ENCODE measurements at regions not wholly inside any gene's neighbourhood (a gene's known extent, or its start where the extent isn't known, plus 50 kb on each side); places are given as distances from the start of the nearest gene placed in this dataset.

- H3K4me2 ChIP-seq (ENCODE audit: insufficient read depth, low read length) = no peak overlapping the region
Observed at GRCh38 chr5:62083661-62084060, 222.3 kb upstream of the KIF2A start.

GRCh38 chr5:62084391-62084790 lies 221.6 kb upstream of the KIF2A start:
- Histone ChIP-seq H3K4me2 (ENCODE audit: insufficient read depth, low read length) (no peak overlapping the region), H3K9ac (ENCODE audit: low read depth, low read length) (no peak overlapping the region), H3K27ac (ENCODE audit: low read length) (no peak overlapping the region), H3K4me1 (ENCODE audit: insufficient read depth, low read length) (no peaks in the 10 kb centered on the region), H3K36me3 (ENCODE audit: insufficient read depth, low read length) (no peaks in the 10 kb centered on the region), H3K79me2 (ENCODE audit: insufficient read depth, low read length) (no peaks in the 10 kb centered on the region), H4K20me1 (ENCODE audit: insufficient read depth, low read length) (no peaks in the 10 kb centered on the region), H2AFZ (ENCODE audit: low read depth, low read length) (no peak overlapping the region), H3K9me3 (ENCODE audit: insufficient read depth, low read length, severe bottlenecking) (no peaks in the 10 kb centered on the region), H3K4me3 (ENCODE audit: low read depth in 1 of 2, low read length in 2 of 2) (no peak overlapping the region), H3K27me3 (ENCODE audit: insufficient read depth, low read length, poor library complexity) (peaks cover 9% of the 10 kb centered on the region)
- TF ChIP-seq CTCF (IDR thresholded peaks at IDR 0.05; ENCODE audit: borderline replicate concordance, extremely low read depth, low read length, poor library complexity, severe bottlenecking) = no peak
- TF ChIP-seq EZH2 (IDR thresholded peaks at IDR 0.05; ENCODE audit: borderline replicate concordance, low read depth, low read length, severe bottlenecking) = no peak
- ATAC-seq (ENCODE audit: insufficient read depth, low read depth) (no peak), DNase-seq (no peak)

More at GRCh38 chr5:62083661-62084060, 222.3 kb upstream of the KIF2A start:
- Histone ChIP-seq H3K27ac (ENCODE audit: low read length) (no peak overlapping the region), H3K36me3 (ENCODE audit: insufficient read depth, low read length) (no peaks in the 10 kb centered on the region), H3K27me3 (ENCODE audit: insufficient read depth, low read length, poor library complexity) (peaks cover 11% of the 10 kb centered on the region), H3K4me1 (ENCODE audit: insufficient read depth, low read length) (peaks cover under 1% of the 10 kb centered on the region), H3K9ac (ENCODE audit: low read depth, low read length) (no peak overlapping the region), H2AFZ (ENCODE audit: low read depth, low read length) (no peak overlapping the region), H3K9me3 (ENCODE audit: insufficient read depth, low read length, severe bottlenecking) (no peaks in the 10 kb centered on the region), H3K79me2 (ENCODE audit: insufficient read depth, low read length) (no peaks in the 10 kb centered on the region), H4K20me1 (ENCODE audit: insufficient read depth, low read length) (no peaks in the 10 kb centered on the region), H3K4me3 (ENCODE audit: low read depth in 1 of 2, low read length in 2 of 2) (no peak overlapping the region)
- DNase-seq (no peak), ATAC-seq (ENCODE audit: insufficient read depth, low read depth) (no peak)
- no peak for TF ChIP-seq CTCF (IDR thresholded peaks at IDR 0.05; ENCODE audit: borderline replicate concordance, extremely low read depth, low read length, poor library complexity, severe bottlenecking)
- TF ChIP-seq EZH2 (IDR thresholded peaks at IDR 0.05; ENCODE audit: borderline replicate concordance, low read depth, low read length, severe bottlenecking) = no peak

GRCh38 chr5:62090953-62091352 lies 215.1 kb upstream of the KIF2A start:
- H3K4me1 ChIP-seq (ENCODE audit: insufficient read depth, low read length) = no peaks in the 10 kb centered on the region
- no peak for TF ChIP-seq EZH2 (IDR thresholded peaks at IDR 0.05; ENCODE audit: borderline replicate concordance, low read depth, low read length, severe bottlenecking)
- no peak for TF ChIP-seq CTCF (IDR thresholded peaks at IDR 0.05; ENCODE audit: borderline replicate concordance, extremely low read depth, low read length, poor library complexity, severe bottlenecking)
- ATAC-seq (ENCODE audit: insufficient read depth, low read depth) = no peak

GRCh38 chr5:62093411-62093810 lies 212.6 kb upstream of the KIF2A start:
- H3K36me3 ChIP-seq (ENCODE audit: insufficient read depth, low read length) = no peaks in the 10 kb centered on the region
- DNase-seq = no peak
- TF ChIP-seq CTCF (IDR thresholded peaks at IDR 0.05; ENCODE audit: borderline replicate concordance, extremely low read depth, low read length, poor library complexity, severe bottlenecking) = no peak
- no peak for TF ChIP-seq EZH2 (IDR thresholded peaks at IDR 0.05; ENCODE audit: borderline replicate concordance, low read depth, low read length, severe bottlenecking)
- H2AFZ ChIP-seq (ENCODE audit: low read depth, low read length) = no peak overlapping the region
- H3K4me1 ChIP-seq (ENCODE audit: insufficient read depth, low read length) = no peaks in the 10 kb centered on the region
- 0 out of 2 replicates have a peak overlapping the region, but pooled peaks have one; percentile 7 for H3K4me2 ChIP-seq (ENCODE audit: insufficient read depth, low read length)
- no peak overlapping the region for H3K9ac ChIP-seq (ENCODE audit: low read depth, low read length)
- peaks cover 3% of the 10 kb centered on the region for H3K27me3 ChIP-seq (ENCODE audit: insufficient read depth, low read length, poor library complexity)
- H3K9me3 ChIP-seq (ENCODE audit: insufficient read depth, low read length, severe bottlenecking) = no peaks in the 10 kb centered on the region
- no peaks in the 10 kb centered on the region for H4K20me1 ChIP-seq (ENCODE audit: insufficient read depth, low read length)
- no peak overlapping the region for H3K4me3 ChIP-seq (ENCODE audit: low read depth in 1 of 2, low read length in 2 of 2)
- H3K27ac ChIP-seq (ENCODE audit: low read length) = no peak overlapping the region
- no peak for ATAC-seq (ENCODE audit: insufficient read depth, low read depth)
- no peaks in the 10 kb centered on the region for H3K79me2 ChIP-seq (ENCODE audit: insufficient read depth, low read length)

More at GRCh38 chr5:62090953-62091352, 215.1 kb upstream of the KIF2A start:
- Histone ChIP-seq H4K20me1 (ENCODE audit: insufficient read depth, low read length) (no peaks in the 10 kb centered on the region), H3K9ac (ENCODE audit: low read depth, low read length) (no peak overlapping the region), H3K79me2 (ENCODE audit: insufficient read depth, low read length) (no peaks in the 10 kb centered on the region), H3K27me3 (ENCODE audit: insufficient read depth, low read length, poor library complexity) (peaks cover 5% of the 10 kb centered on the region), H3K27ac (ENCODE audit: low read length) (no peak overlapping the region), H2AFZ (ENCODE audit: low read depth, low read length) (no peak overlapping the region), H3K4me3 (ENCODE audit: low read depth in 1 of 2, low read length in 2 of 2) (no peak overlapping the region), H3K9me3 (ENCODE audit: insufficient read depth, low read length, severe bottlenecking) (no peaks in the 10 kb centered on the region), H3K4me2 (ENCODE audit: insufficient read depth, low read length) (no peak overlapping the region), H3K36me3 (ENCODE audit: insufficient read depth, low read length) (no peaks in the 10 kb centered on the region)
- DNase-seq = no peak
